PFSK-1 (cell line): ENCODE measurements at regions not wholly inside any gene's neighbourhood (a gene's known extent, or its start where the extent isn't known, plus 50 kb on each side); places are given as distances from the start of the nearest gene placed in this dataset.

ENCODE experiments used
- FOXP2 ChIP-seq: optimal IDR thresholded peaks from 2 replicates; pipeline ENCODE3; 2011; ENCODE audit warnings: borderline replicate concordance, control low read depth, inconsistent platforms; ENCODE audit not compliant: insufficient read depth; ENCODE audit errors: extremely low read length, extremely low read depth
- POLR2AphosphoS5 ChIP-seq: IDR thresholded peaks from 2 replicates; pipeline ENCODE4 v1.6.1; 2012; ENCODE audit warnings: low read depth, mild to moderate bottlenecking, control low read depth, low read length, moderate library complexity
- SIN3A ChIP-seq: IDR thresholded peaks from 2 replicates; pipeline ENCODE4 v1.6.1; 2012; ENCODE audit warnings: mild to moderate bottlenecking, low read length, moderate library complexity, borderline replicate concordance; ENCODE audit not compliant: insufficient read depth
- TAF1 ChIP-seq: IDR thresholded peaks from 2 replicates; pipeline ENCODE4 v1.6.1; 2012; ENCODE audit warnings: low read length, control low read depth, borderline replicate concordance; ENCODE audit not compliant: insufficient read depth
- TF ChIP-seq, protein P1 (sequence below), 2 experiments: IDR thresholded peaks; 2 replicates each; pipeline versions ENCODE4 v1.6.1 to v1.8.0; 2011 to 2012; ENCODE audit warnings: low read depth in 2 of 2, low read length in 2 of 2, control low read depth in 1 of 2, inconsistent platforms in 1 of 2, mild to moderate bottlenecking in 1 of 2, moderate library complexity in 1 of 2; ENCODE audit not compliant: insufficient read depth in 1 of 2

GRCh38 chr2:234631646-234632514, 135.0 kb upstream of the ARL4C start:
- TF ChIP-seq SIN3A: no peak

- TF ChIP-seq TAF1: no peak
- TF ChIP-seq, protein P1, sequence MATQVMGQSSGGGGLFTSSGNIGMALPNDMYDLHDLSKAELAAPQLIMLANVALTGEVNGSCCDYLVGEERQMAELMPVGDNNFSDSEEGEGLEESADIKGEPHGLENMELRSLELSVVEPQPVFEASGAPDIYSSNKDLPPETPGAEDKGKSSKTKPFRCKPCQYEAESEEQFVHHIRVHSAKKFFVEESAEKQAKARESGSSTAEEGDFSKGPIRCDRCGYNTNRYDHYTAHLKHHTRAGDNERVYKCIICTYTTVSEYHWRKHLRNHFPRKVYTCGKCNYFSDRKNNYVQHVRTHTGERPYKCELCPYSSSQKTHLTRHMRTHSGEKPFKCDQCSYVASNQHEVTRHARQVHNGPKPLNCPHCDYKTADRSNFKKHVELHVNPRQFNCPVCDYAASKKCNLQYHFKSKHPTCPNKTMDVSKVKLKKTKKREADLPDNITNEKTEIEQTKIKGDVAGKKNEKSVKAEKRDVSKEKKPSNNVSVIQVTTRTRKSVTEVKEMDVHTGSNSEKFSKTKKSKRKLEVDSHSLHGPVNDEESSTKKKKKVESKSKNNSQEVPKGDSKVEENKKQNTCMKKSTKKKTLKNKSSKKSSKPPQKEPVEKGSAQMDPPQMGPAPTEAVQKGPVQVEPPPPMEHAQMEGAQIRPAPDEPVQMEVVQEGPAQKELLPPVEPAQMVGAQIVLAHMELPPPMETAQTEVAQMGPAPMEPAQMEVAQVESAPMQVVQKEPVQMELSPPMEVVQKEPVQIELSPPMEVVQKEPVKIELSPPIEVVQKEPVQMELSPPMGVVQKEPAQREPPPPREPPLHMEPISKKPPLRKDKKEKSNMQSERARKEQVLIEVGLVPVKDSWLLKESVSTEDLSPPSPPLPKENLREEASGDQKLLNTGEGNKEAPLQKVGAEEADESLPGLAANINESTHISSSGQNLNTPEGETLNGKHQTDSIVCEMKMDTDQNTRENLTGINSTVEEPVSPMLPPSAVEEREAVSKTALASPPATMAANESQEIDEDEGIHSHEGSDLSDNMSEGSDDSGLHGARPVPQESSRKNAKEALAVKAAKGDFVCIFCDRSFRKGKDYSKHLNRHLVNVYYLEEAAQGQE (IDR thresholded peaks at IDR 0.05; ENCODE audit: insufficient read depth in 1 of 2, low read depth in 2 of 2, low read length in 2 of 2): no peak
Measured at GRCh38 chr2:234630801-234631261, 133.9 kb upstream of the ARL4C start.

- TF ChIP-seq TAF1 (no peak), POLR2AphosphoS5 (no peak), SIN3A (no peak), FOXP2 (no peak)
- TF ChIP-seq, protein P1 (IDR thresholded peaks at IDR 0.05; ENCODE audit: insufficient read depth in 1 of 2, low read depth in 2 of 2, low read length in 2 of 2): no peak
Measured at GRCh38 chr2:234629596-234629995, 132.7 kb upstream of the ARL4C start.

DNA sequence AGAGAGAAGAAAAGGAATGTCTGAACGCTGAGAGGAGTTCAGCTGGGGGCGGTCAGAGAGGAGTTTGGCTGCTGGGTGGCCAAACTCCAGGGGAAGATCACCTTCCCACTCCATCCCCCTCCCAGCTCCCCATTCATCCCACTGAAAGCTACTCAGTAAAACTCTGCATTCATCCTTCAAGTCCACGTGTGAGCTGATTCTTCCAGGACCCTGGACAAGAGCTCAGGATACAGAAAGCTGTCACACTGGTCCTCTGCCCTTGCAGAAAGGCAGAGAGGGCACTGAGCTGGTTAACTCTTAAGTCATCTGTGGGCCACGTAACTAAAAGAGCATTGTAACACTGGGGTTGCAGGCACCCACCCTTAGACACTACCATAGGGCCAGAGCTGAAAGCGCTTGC, 132.1 kb upstream of the ARL4C start:
- TF ChIP-seq, protein P1 (IDR thresholded peaks at IDR 0.05; ENCODE audit: insufficient read depth in 1 of 2, low read depth in 2 of 2, low read length in 2 of 2): peak; percentile 31 to 86; a peak in 2 of 4 replicates
- no peak for TF ChIP-seq FOXP2

DNA sequence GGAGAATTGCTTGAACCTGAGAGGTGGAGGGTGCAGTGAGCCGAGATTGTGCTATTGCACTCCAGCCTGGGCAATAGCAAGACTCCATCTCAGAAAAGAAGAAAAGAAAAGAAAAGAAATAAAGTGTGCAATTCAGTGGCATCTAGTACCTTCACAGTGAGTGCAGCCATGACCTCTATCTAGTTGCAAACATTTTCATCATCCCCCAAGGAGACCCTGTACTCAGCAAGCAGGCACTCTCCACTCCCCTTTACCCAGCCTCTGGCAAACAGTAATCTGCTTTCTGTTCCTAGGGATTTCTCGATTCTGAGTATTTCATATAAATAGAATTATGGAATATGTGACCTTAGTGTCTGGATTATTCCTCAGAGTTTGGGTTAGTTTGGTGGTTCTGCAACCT, 130.4 kb upstream of the ARL4C start:
- TF ChIP-seq SIN3A (no peak), FOXP2 (no peak), POLR2AphosphoS5 (no peak), TAF1 (no peak)
- TF ChIP-seq, protein P1 (IDR thresholded peaks at IDR 0.05; ENCODE audit: insufficient read depth in 1 of 2, low read depth in 2 of 2, low read length in 2 of 2): no peak
